CD4-positive, alpha-beta memory T cell (primary cell): ENCODE measurements at regions not wholly inside any gene's neighbourhood (a gene's known extent, or its start where the extent isn't known, plus 50 kb on each side); places are given as distances from the start of the nearest gene placed in this dataset.

Experiments
- CTCF ChIA-PET: fragments of 350-600 bp; sonication (Branson Sonifier 250); formaldehyde crosslinking; loops from one replicate; lab custom pipeline; 2021; ENCODE audit warnings: inconsistent platforms; ENCODE audit not compliant: partially characterized antibody; lab: Charles Lee
- POLR2A ChIA-PET: fragments of 350-600 bp; sonication (Branson Sonifier 250); formaldehyde crosslinking; loops from one replicate; lab custom pipeline; 2021; ENCODE audit not compliant: partially characterized antibody; lab: Charles Lee
- DNase-seq, 5 donors: peaks; one replicate each; pipeline versions ENCODE4 v3.0.0 to v3.0.0-alpha.2; 2020 to 2022; ENCODE audit warnings: mixed read lengths in 1 of 5
- H3K27ac ChIP-seq: one replicate; pipeline ENCODE4 v1.7.0; 2013; ENCODE audit warnings: low read depth, low read length
- H3K27me3 ChIP-seq: 2 replicates; pipeline ENCODE4 v1.7.0; 2013; ENCODE audit warnings: mild to moderate bottlenecking, low read length, moderate library complexity; ENCODE audit not compliant: insufficient read depth
- H3K36me3 ChIP-seq: 2 replicates; pipeline ENCODE4 v1.7.0; 2013; ENCODE audit warnings: mild to moderate bottlenecking, low read length, moderate library complexity; ENCODE audit not compliant: insufficient read depth
- H3K4me1 ChIP-seq: 2 replicates; pipeline ENCODE4 v1.7.0; 2013; ENCODE audit warnings: mild to moderate bottlenecking, low read length, moderate library complexity; ENCODE audit not compliant: insufficient read depth
- H3K4me3 ChIP-seq, 2 donors: one replicate each; pipeline ENCODE4 v1.7.0; 2013; ENCODE audit warnings: low read length in 2 of 2, mild to moderate bottlenecking in 1 of 2
- H3K9me3 ChIP-seq, 2 donors: one replicate each; pipeline ENCODE4 v1.7.0; 2013; ENCODE audit warnings: low read length in 2 of 2, control low read depth in 1 of 2; ENCODE audit not compliant: control insufficient read depth in 1 of 2
- H3K27ac Mint-ChIP-seq, 7 donors: one replicate each; pipeline ENCODE4 v1.8.0; 2020 to 2021; ENCODE audit warnings: mixed read lengths in 7 of 7, mild to moderate bottlenecking in 6 of 7, inconsistent platforms in 3 of 7, moderate library complexity in 3 of 7
- H3K27me3 Mint-ChIP-seq, 2 donors: one replicate each; pipeline ENCODE4 v1.8.0; 2020 to 2021; ENCODE audit warnings: mixed read lengths in 2 of 2
- H3K36me3 Mint-ChIP-seq, 2 donors: one replicate each; pipeline ENCODE4 v1.8.0; 2020 to 2021; ENCODE audit warnings: mixed read lengths in 2 of 2, inconsistent platforms in 1 of 2, mild to moderate bottlenecking in 1 of 2
- H3K4me1 Mint-ChIP-seq, 4 donors: one replicate each; pipeline ENCODE4 v1.8.0; 2020 to 2021; ENCODE audit warnings: mixed read lengths in 4 of 4, mild to moderate bottlenecking in 1 of 4
- H3K4me3 Mint-ChIP-seq, 8 donors: one replicate each; pipeline ENCODE4 v1.8.0; 2020 to 2021; ENCODE audit warnings: mixed read lengths in 8 of 8, mild to moderate bottlenecking in 7 of 8, moderate library complexity in 6 of 8, inconsistent platforms in 3 of 8
- H3K9me3 Mint-ChIP-seq, 8 donors: one replicate each; pipeline ENCODE4 v1.8.0; 2020 to 2021; ENCODE audit warnings: mixed read lengths in 8 of 8, mild to moderate bottlenecking in 5 of 8, inconsistent platforms in 3 of 8, moderate library complexity in 1 of 8
- intact Hi-C: fragments of 100-400 bp; cut with micrococcal nuclease; formaldehyde crosslinking; loops from one replicate; pipeline ENCODE4 v1.15.1; 2023

DNA sequence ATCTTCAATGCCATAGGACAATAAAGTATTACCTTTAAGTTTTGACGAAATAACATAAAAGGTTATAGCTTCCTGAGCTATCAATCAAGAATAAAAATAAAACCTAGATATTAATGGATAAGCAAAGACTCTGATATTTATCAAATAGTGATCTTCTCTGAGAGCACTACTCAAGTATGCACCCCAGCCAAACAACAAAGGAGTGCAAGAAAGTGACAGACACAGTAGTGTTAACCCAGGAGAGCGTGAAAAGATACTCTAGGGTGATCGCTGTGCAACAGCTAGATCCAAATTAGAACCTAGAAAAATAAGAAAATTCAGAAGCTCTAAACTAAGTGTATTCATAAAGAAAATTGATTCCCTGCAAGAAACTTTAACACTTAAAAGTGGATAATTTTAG lies 83.5 kb upstream of the CDYL start:
- CTCF ChIA-PET = no interaction called here
- no peak overlapping the region for H3K4me3 ChIP-seq
- intact Hi-C loops = no loop called here
- H3K36me3 ChIP-seq = no peaks in the 10 kb centered on the region
- no peak for DNase-seq
- H3K9me3 ChIP-seq = no peaks in the 10 kb centered on the region
- Mint-ChIP-seq H3K27ac (no peak overlapping the region), H3K36me3 (no peaks in the 10 kb centered on the region), H3K9me3 (peaks cover 0 to 15% (median 7%) of the 10 kb centered on the region in 8 donors), H3K27me3 (peaks cover 14 to 21% of the 10 kb centered on the region in 2 donors), H3K4me3 (no peak overlapping the region), H3K4me1 (no peaks in the 10 kb centered on the region)
- H3K4me1 ChIP-seq = no peaks in the 10 kb centered on the region
- no peaks in the 10 kb centered on the region for H3K27me3 ChIP-seq
- no peak overlapping the region for H3K27ac ChIP-seq
- POLR2A ChIA-PET = no interaction called here

DNA sequence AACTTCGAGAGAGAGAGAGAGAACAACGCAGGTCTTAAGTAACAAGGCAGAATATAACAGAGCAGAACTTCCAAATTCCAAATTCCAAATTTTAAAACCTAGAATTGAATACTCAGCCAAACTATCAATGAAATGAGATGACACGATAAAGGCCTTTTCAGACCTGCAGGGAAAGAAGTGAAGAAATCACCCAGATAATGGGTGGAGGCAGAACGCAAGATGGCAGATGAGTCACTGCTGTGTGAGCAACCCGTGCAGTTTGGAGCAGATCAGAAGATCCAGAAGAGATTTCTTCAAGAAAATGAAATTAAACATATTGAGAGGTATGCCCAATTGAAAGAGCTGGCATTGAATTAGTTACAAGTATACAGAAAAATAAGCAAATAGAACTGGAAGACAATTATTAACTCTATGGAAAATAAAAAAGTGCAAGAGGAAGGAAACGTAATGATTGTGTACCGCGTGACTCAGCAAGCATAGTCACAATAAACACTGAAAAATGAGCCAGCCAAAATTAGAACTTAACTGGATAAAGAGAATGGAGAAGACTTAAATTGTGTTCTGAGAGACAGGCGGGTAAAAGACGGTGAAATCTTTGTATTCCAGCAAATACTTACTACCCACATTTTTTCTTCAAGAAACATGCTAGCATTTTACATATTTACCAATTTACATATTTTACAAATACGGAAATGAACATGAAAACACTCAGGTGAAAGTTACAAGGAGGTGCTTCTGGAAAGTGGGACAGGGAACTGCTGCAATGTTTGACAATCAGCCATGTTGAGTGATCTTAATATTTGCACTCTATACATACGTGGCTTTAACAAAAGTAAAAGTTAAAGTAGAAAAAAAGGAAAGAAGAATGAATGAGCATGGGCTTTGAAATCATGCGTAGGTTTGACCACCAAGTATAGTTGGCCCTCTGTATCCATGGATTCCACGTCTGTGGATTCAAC lies 87.9 kb upstream of the CDYL start:
- Mint-ChIP-seq H3K36me3 (no peaks in the 10 kb centered on the region), H3K27ac (no peak overlapping the region), H3K4me3 (no peak overlapping the region), H3K9me3 (peaks cover 0 to 15% (median 7%) of the 10 kb centered on the region in 8 donors), H3K27me3 (peaks cover 16 to 22% of the 10 kb centered on the region in 2 donors), H3K4me1 (no peaks in the 10 kb centered on the region)
- CTCF ChIA-PET = no interaction called here
- POLR2A ChIA-PET = no interaction called here
- no peaks in the 10 kb centered on the region for H3K4me1 ChIP-seq
- no peak for DNase-seq
- no peaks in the 10 kb centered on the region for H3K36me3 ChIP-seq
- intact Hi-C loops = no loop called here
- H3K27me3 ChIP-seq = no peaks in the 10 kb centered on the region
- H3K4me3 ChIP-seq = no peak overlapping the region
- H3K9me3 ChIP-seq = no peaks in the 10 kb centered on the region
- H3K27ac ChIP-seq = no peak overlapping the region

DNA sequence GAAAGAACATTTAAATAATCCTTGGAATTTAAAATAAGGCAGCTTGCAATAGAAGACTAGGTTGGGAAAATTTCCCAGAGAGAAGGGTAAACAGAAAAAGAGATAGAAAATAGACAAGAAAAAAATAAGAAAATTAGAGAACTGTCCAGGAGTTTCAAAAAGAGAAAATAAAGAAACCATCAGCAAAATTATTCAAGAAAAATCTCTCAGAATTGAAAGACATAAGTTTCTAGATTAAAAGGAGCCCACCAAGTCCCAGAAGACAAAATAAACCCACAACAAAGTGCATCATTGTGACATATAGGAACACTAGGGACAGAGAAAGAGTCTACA lies 88.6 kb upstream of the CDYL start:
- H3K27me3 Mint-ChIP-seq = peaks cover 17 to 22% of the 10 kb centered on the region in 2 donors
- DNase-seq = no peak
- H3K36me3 Mint-ChIP-seq = no peaks in the 10 kb centered on the region
- H3K4me1 ChIP-seq = no peaks in the 10 kb centered on the region
- H3K27ac Mint-ChIP-seq = no peak overlapping the region
- no peak overlapping the region for H3K4me3 Mint-ChIP-seq
- H3K36me3 ChIP-seq = no peaks in the 10 kb centered on the region
- H3K27me3 ChIP-seq = no peaks in the 10 kb centered on the region
- no peaks in the 10 kb centered on the region for H3K9me3 ChIP-seq
- intact Hi-C loops = no loop called here
- POLR2A ChIA-PET = no interaction called here
- CTCF ChIA-PET = no interaction called here
- H3K4me1 Mint-ChIP-seq = no peaks in the 10 kb centered on the region
- H3K4me3 ChIP-seq = no peak overlapping the region
- H3K9me3 Mint-ChIP-seq = peaks cover 0 to 10% (median 5%) of the 10 kb centered on the region in 8 donors
- H3K27ac ChIP-seq = no peak overlapping the region

DNA sequence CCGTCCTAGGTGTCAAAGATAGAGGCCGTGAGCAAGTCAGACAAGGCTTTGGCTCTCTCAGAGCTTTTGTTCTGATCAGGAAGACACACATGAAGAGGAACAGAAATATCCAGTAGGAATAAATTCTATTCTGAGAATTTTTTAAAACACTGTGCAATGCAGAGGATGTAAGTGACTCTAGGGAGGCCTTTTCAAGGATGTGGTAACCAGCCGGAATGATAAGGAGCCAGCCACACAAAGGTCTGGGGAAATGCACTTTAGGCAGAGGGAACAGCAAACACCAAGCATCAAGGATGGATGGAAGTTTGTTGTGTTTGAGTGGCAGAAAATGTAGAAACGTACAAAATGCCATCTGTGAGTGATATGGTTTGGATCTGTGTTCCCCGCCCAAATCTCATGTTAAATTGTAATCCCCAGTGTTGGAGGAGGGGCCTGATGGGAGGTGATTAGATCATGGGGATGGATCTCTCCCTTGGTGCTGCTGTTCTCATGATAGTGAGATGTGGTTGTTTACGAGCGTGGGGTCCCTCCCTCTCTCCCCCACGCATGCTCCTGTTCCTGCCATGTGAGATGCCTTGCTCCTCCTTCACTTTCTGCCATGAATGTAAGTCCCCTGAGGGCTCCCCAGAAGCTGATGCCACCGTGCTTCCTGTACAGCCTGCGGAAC lies 93.6 kb upstream of the CDYL start:
- no peaks in the 10 kb centered on the region for H3K9me3 Mint-ChIP-seq
- H3K9me3 ChIP-seq = no peaks in the 10 kb centered on the region
- no peaks in the 10 kb centered on the region for H3K4me1 Mint-ChIP-seq
- H3K27me3 Mint-ChIP-seq = peaks cover 9 to 24% of the 10 kb centered on the region in 2 donors
- H3K36me3 Mint-ChIP-seq = no peaks in the 10 kb centered on the region
- intact Hi-C loops = no loop called here
- no peak overlapping the region for H3K4me3 Mint-ChIP-seq
- H3K36me3 ChIP-seq = no peaks in the 10 kb centered on the region
- no peak overlapping the region for H3K27ac ChIP-seq
- DNase-seq = no peak
- no peaks in the 10 kb centered on the region for H3K27me3 ChIP-seq
- ChIA-PET POLR2A (no interaction called here), CTCF (no interaction called here)
- no peak overlapping the region for H3K4me3 ChIP-seq
- H3K4me1 ChIP-seq = no peaks in the 10 kb centered on the region
- H3K27ac Mint-ChIP-seq = no peak overlapping the region

DNA sequence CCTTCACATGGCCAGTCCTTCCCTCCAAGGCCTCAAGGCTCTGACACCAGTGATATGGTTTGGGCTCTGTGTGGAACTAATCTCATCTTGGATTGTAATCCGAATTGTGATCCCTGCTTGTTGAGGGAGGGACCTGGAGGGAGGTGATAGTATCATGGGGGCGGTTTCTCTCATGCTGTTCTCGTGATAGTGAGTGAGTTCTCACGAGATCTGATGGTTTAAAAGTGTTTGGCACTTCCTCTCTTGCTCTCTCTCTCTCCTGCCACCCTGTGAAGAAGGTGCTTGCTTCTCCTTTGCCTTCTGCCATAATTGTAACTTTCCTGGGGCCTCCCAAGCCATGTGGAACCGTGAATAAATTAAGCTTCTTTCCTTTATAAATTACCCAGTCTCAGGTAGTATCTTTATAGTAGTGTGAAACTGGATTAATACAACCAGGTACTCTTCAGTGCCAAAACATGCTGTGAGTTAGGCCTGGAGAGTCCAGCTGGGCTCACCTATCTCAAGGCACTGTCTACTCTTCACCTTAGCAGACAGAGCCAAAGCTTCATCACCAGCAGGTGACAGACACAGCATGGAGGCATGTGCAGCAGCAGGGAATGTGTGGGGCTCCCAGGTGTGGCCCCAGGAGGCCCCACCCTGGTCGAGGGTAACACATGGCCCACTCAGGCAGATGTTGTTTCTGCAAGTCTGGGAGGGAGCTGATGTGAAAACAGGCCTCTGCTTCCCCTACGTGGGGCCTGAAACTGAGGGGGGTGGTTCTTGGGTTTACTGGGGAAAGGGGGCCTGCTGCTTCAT lies 97.5 kb upstream of the CDYL start:
- H3K4me3 ChIP-seq = no peak overlapping the region
- no peak for DNase-seq
- CTCF ChIA-PET = no interaction called here

DNA sequence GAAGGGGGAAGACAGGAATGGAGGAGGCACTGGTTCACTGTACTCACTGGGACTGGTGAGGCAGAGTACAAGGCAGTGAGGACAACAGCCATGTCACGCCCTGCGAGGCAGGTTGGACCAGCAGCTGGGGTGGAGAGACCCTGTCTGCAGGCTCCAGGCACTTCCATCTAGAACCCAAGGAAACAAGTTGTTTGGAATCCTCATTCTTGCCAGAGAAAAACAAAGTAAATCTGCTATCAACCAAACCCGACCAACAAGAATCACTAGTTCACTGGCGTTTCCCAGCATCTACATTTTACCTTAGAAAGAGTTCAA lies 98.5 kb upstream of the CDYL start:
- peaks cover 0 to 7% of the 10 kb centered on the region in 2 donors for H3K27me3 Mint-ChIP-seq
- ChIA-PET CTCF (no interaction called here), POLR2A (no interaction called here)
- H3K9me3 Mint-ChIP-seq = no peaks in the 10 kb centered on the region
- no peaks in the 10 kb centered on the region for H3K4me1 ChIP-seq
- no peaks in the 10 kb centered on the region for H3K36me3 ChIP-seq
- H3K9me3 ChIP-seq = no peaks in the 10 kb centered on the region
- no peaks in the 10 kb centered on the region for H3K36me3 Mint-ChIP-seq
- H3K27me3 ChIP-seq = no peaks in the 10 kb centered on the region
- DNase-seq = no peak
- no peak overlapping the region for H3K4me3 Mint-ChIP-seq
- H3K27ac ChIP-seq = no peak overlapping the region
- H3K4me3 ChIP-seq = no peak overlapping the region
- no peaks in the 10 kb centered on the region for H3K4me1 Mint-ChIP-seq
- intact Hi-C loops = no loop called here
- H3K27ac Mint-ChIP-seq = no peak overlapping the region

More for the DNA sequence above, 97.5 kb upstream of the CDYL start:
- no peaks in the 10 kb centered on the region for H3K9me3 ChIP-seq
- H3K27me3 Mint-ChIP-seq = peaks cover 6 to 10% of the 10 kb centered on the region in 2 donors
- H3K9me3 Mint-ChIP-seq = no peaks in the 10 kb centered on the region
- H3K4me1 ChIP-seq = no peaks in the 10 kb centered on the region
- no peaks in the 10 kb centered on the region for H3K36me3 ChIP-seq
- H3K4me3 Mint-ChIP-seq = no peak overlapping the region
- intact Hi-C loops = no loop called here
- no peaks in the 10 kb centered on the region for H3K36me3 Mint-ChIP-seq
- H3K27ac ChIP-seq = no peak overlapping the region
- H3K4me1 Mint-ChIP-seq = no peaks in the 10 kb centered on the region
- no peak overlapping the region for H3K27ac Mint-ChIP-seq
- H3K27me3 ChIP-seq = no peaks in the 10 kb centered on the region
- POLR2A ChIA-PET = no interaction called here

DNA sequence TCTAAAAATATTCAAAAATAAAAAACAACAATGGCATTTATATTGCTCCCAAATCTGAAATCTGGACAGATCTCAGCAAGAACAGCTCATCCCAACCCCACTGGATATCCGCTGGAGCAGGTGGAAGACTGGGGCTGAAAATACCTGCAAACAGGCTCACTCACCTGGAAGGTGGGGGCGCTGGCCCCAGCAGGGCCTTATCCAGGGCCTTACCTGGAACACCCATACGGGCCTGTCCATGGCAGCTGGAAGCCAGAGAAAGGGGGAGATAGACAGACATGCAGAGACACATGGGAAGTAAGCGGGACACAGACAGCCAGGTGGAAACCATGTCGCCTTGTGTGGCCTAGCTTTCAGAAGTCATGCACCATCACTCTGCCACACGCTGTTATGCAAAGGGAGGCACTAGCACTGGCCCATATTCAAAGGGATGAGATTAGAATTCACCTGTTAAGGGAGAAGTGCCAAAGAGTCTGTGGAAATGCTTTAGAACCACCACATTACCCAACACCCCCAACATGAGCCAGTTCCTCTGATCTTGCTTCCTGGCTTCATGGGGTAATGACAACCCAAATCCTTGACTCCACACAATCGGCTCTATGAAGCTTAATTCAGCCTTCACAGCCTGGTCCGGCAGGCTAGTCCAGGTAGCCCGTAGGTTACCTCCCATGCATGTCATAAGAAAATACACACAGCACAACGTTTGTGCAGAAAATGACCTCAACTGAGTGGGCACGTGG lies 99.0 kb upstream of the CDYL start:
- Mint-ChIP-seq H3K27me3 (peaks cover 0 to 4% of the 10 kb centered on the region in 2 donors), H3K9me3 (no peaks in the 10 kb centered on the region), H3K4me1 (no peaks in the 10 kb centered on the region), H3K27ac (no peak overlapping the region), H3K4me3 (no peak overlapping the region), H3K36me3 (no peaks in the 10 kb centered on the region)
- DNase-seq = no peak
- Histone ChIP-seq H3K4me1 (no peaks in the 10 kb centered on the region), H3K9me3 (no peaks in the 10 kb centered on the region), H3K36me3 (no peaks in the 10 kb centered on the region), H3K27ac (no peak overlapping the region), H3K4me3 (no peak overlapping the region), H3K27me3 (no peaks in the 10 kb centered on the region)
- ChIA-PET CTCF (no interaction called here), POLR2A (no interaction called here)
- intact Hi-C loops = no loop called here
